MM.1S (cell line): ENCODE measurements at regions not wholly inside any gene's neighbourhood (a gene's known extent, or its start where the extent isn't known, plus 50 kb on each side); places are given as distances from the start of the nearest gene placed in this dataset.

Source experiments
- DNase-seq: peaks from one replicate; pipeline ENCODE4 v3.0.0-alpha.2; 2015
- H2AFZ ChIP-seq: fragments of 300-600 bp; sonication (generic); 2 replicates; pipeline ENCODE4 v1.6.0; 2016; ENCODE audit warnings: antibody characterized with exemption, low read length
- H3F3A ChIP-seq: fragments of 300-600 bp; sonication (generic); 2 replicates; pipeline ENCODE4 v1.6.1; 2016; ENCODE audit warnings: mild to moderate bottlenecking, antibody characterized with exemption, low read length, moderate library complexity, mixed read lengths; ENCODE audit not compliant: insufficient read depth
- H3K27ac ChIP-seq: fragments of 300-600 bp; sonication (generic); 2 replicates; pipeline ENCODE4 v1.5.1; 2016; ENCODE audit warnings: mild to moderate bottlenecking, low read length
- H3K27me3 ChIP-seq: fragments of 300-600 bp; sonication (generic); replicated peaks from 2 replicates; pipeline ENCODE4 v1.6.0; 2016; ENCODE audit warnings: low read length; ENCODE audit not compliant: insufficient read depth
- H3K36me3 ChIP-seq: fragments of 300-600 bp; sonication (generic); replicated peaks from 2 replicates; pipeline ENCODE4 v1.6.1; 2016; ENCODE audit warnings: mild to moderate bottlenecking, low read length, mixed read lengths; ENCODE audit not compliant: insufficient read depth
- H3K4me1 ChIP-seq: fragments of 300-600 bp; sonication (generic); 2 replicates; pipeline ENCODE4 v1.6.1; 2016; ENCODE audit warnings: low read length, mixed read lengths
- H3K4me2 ChIP-seq: fragments of 300-600 bp; sonication (generic); 2 replicates; pipeline ENCODE4 v1.6.0; 2016; ENCODE audit warnings: low read depth, low read length
- H3K4me3 ChIP-seq: fragments of 300-600 bp; sonication (generic); 2 replicates; pipeline ENCODE4 v1.5.1; 2016; ENCODE audit warnings: low read length, mixed read lengths
- H3K79me2 ChIP-seq: fragments of 300-600 bp; sonication (generic); 2 replicates; pipeline ENCODE4 v1.6.1; 2016; ENCODE audit warnings: mixed run types, low read length, mixed read lengths
- H3K9ac ChIP-seq: fragments of 300-600 bp; sonication (generic); 2 replicates; pipeline ENCODE4 v1.6.1; 2016; ENCODE audit warnings: low read length, mixed read lengths
- H3K9me2 ChIP-seq: fragments of 300-600 bp; sonication (generic); replicated peaks from 2 replicates; pipeline ENCODE4 v1.6.1; 2016; ENCODE audit warnings: mild to moderate bottlenecking, low read length, mixed read lengths; ENCODE audit not compliant: insufficient read depth
- H3K9me3 ChIP-seq: fragments of 300-600 bp; sonication (generic); replicated peaks from 2 replicates; pipeline ENCODE4 v1.6.1; 2016; ENCODE audit warnings: mild to moderate bottlenecking, low read length, mixed read lengths; ENCODE audit not compliant: insufficient read depth
- H4K20me1 ChIP-seq: fragments of 300-600 bp; sonication (generic); 2 replicates; pipeline ENCODE4 v1.6.1; 2016; ENCODE audit warnings: mild to moderate bottlenecking, low read length, moderate library complexity, mixed read lengths; ENCODE audit not compliant: insufficient read depth
- CTCF ChIP-seq: fragments of 300-600 bp; sonication (generic); IDR thresholded peaks from 2 replicates; pipeline ENCODE4 v1.5.1; 2016; ENCODE audit warnings: antibody characterized with exemption, low read length, mixed read lengths
- EZH2 ChIP-seq: fragments of 300-600 bp; sonication (generic); optimal IDR thresholded peaks from 2 replicates; pipeline ENCODE3; 2017; ENCODE audit warnings: low read depth, mild to moderate bottlenecking, antibody characterized with exemption, low read length, mixed read lengths
- EZH2phosphoT487 ChIP-seq: fragments of 300-600 bp; sonication (generic); IDR thresholded peaks from 2 replicates; pipeline ENCODE4 v1.6.1; 2018; ENCODE audit warnings: antibody characterized with exemption, low read length

GRCh38 chr9:126228781-126229444 is 97.7 kb upstream of the MVB12B start:
- Histone ChIP-seq H2AFZ (no peak overlapping the region), H3K9me3 (no peaks in the 10 kb centered on the region), H3K4me2 (no peak overlapping the region), H3K79me2 (no peaks in the 10 kb centered on the region), H4K20me1 (no peaks in the 10 kb centered on the region), H3K27ac (no peak overlapping the region), H3F3A (no peaks in the 10 kb centered on the region), H3K36me3 (no peaks in the 10 kb centered on the region), H3K9me2 (no peaks in the 10 kb centered on the region), H3K4me1 (no peaks in the 10 kb centered on the region), H3K4me3 (no peak overlapping the region), H3K9ac (no peak overlapping the region), H3K27me3 (peaks cover 35% of the 10 kb centered on the region)
- TF ChIP-seq EZH2phosphoT487, result no peak
- peak; percentile 89 for TF ChIP-seq CTCF
- DNase-seq, result peak; percentile 40

GRCh38 chr9:126229501-126229900 is 97.1 kb upstream of the MVB12B start:
- DNase-seq, result no peak
- H3K27me3 ChIP-seq, result peaks cover 32% of the 10 kb centered on the region

GRCh38 chr9:126230692-126231091 is 95.9 kb upstream of the MVB12B start:
- no peak overlapping the region for H2AFZ ChIP-seq
- H3K4me2 ChIP-seq, result no peak overlapping the region
- TF ChIP-seq CTCF, result no peak
- no peak for TF ChIP-seq EZH2phosphoT487
- TF ChIP-seq EZH2, result no peak

More at GRCh38 chr9:126229501-126229900, 97.1 kb upstream of the MVB12B start:
- no peaks in the 10 kb centered on the region for H3K9me3 ChIP-seq
- H3K9me2 ChIP-seq, result no peaks in the 10 kb centered on the region
- no peak overlapping the region for H3K4me3 ChIP-seq
- no peaks in the 10 kb centered on the region for H3K36me3 ChIP-seq
- no peak overlapping the region for H3K9ac ChIP-seq
- no peaks in the 10 kb centered on the region for H3F3A ChIP-seq
- no peak overlapping the region for H3K27ac ChIP-seq
- no peak overlapping the region for H2AFZ ChIP-seq
- H3K79me2 ChIP-seq, result no peaks in the 10 kb centered on the region
- TF ChIP-seq EZH2phosphoT487, result no peak
- no peak for TF ChIP-seq EZH2
- no peak for TF ChIP-seq CTCF
- H3K4me1 ChIP-seq, result no peaks in the 10 kb centered on the region
- H3K4me2 ChIP-seq, result no peak overlapping the region
- no peaks in the 10 kb centered on the region for H4K20me1 ChIP-seq

More at GRCh38 chr9:126230692-126231091, 95.9 kb upstream of the MVB12B start:
- H3K79me2 ChIP-seq, result no peaks in the 10 kb centered on the region
- no peaks in the 10 kb centered on the region for H3K4me1 ChIP-seq
- no peak overlapping the region for H3K27ac ChIP-seq
- no peak for DNase-seq
- H4K20me1 ChIP-seq, result no peaks in the 10 kb centered on the region
- H3K9me2 ChIP-seq, result no peaks in the 10 kb centered on the region
- H3K36me3 ChIP-seq, result no peaks in the 10 kb centered on the region
- peaks cover 29% of the 10 kb centered on the region for H3K27me3 ChIP-seq
- H3K4me3 ChIP-seq, result no peak overlapping the region
- H3K9ac ChIP-seq, result no peak overlapping the region
- no peaks in the 10 kb centered on the region for H3K9me3 ChIP-seq
- no peaks in the 10 kb centered on the region for H3F3A ChIP-seq
